H1 (cell line): ENCODE measurements at regions not wholly inside any gene's neighbourhood (a gene's known extent, or its start where the extent isn't known, plus 50 kb on each side); places are given as distances from the start of the nearest gene placed in this dataset.

Experiments
- CTCF ChIA-PET: fragments of 300-600 bp; sonication (Branson Sonifier 250); formaldehyde crosslinking; loops from one replicate; lab custom pipeline; 2021; ENCODE audit not compliant: partially characterized antibody; lab: Charles Lee
- POLR2A ChIA-PET: fragments of 300-600 bp; sonication (Branson Sonifier 250); formaldehyde crosslinking; loops from one replicate; lab custom pipeline; 2021; ENCODE audit warnings: inconsistent platforms; ENCODE audit not compliant: partially characterized antibody; lab: Charles Lee
- DNase-seq, 2 experiments: peaks; one replicate each; pipeline versions ENCODE4 v3.0.0 to v3.0.0-alpha.2; 2010 to 2022; ENCODE audit warnings: low spot score in 2 of 2, low read depth in 1 of 2, mixed read lengths in 1 of 2
- FAIRE-seq: peaks from 2 replicates; lab custom pipeline; 2011; peaks lifted over from hg19 to GRCh38; lab: Jason Lieb, UNC
- H2AFZ ChIP-seq: 2 replicates; pipeline ENCODE4 v1.8.1; 2012; ENCODE audit warnings: low read length, inconsistent platforms
- H2AK5ac ChIP-seq: 2 replicates; pipeline ENCODE4 v1.6.1; 2013; ENCODE audit warnings: low read depth, low read length
- H2BK120ac ChIP-seq: replicated peaks from 2 replicates; pipeline ENCODE3; 2013; ENCODE audit warnings: low read depth, low read length, inconsistent platforms
- H2BK12ac ChIP-seq: 2 replicates; pipeline ENCODE4 v1.6.1; 2013; ENCODE audit warnings: low read depth, low read length
- H2BK15ac ChIP-seq: 2 replicates; pipeline ENCODE4 v1.6.1; 2013; ENCODE audit warnings: low read length
- H2BK20ac ChIP-seq: 2 replicates; pipeline ENCODE4 v1.6.1; 2013; ENCODE audit warnings: low read length
- H2BK5ac ChIP-seq: 2 replicates; pipeline ENCODE4 v1.6.1; 2013; ENCODE audit warnings: low read depth, low read length
- H3K14ac ChIP-seq: 2 replicates; pipeline ENCODE4 v1.6.1; 2013; ENCODE audit warnings: inconsistent platforms; ENCODE audit not compliant: insufficient read length
- H3K18ac ChIP-seq: 2 replicates; pipeline ENCODE4 v1.6.1; 2013; ENCODE audit warnings: low read length; ENCODE audit errors: extremely low read depth
- H3K23ac ChIP-seq: 2 replicates; pipeline ENCODE4 v1.6.1; 2013; ENCODE audit warnings: inconsistent platforms; ENCODE audit not compliant: insufficient read length
- H3K23me2 ChIP-seq: 2 replicates; pipeline ENCODE4 v1.6.1; 2013; ENCODE audit warnings: low read depth, low read length
- H3K27ac ChIP-seq: 2 replicates; pipeline ENCODE4 v1.6.1; 2011; ENCODE audit warnings: low read depth, low read length, inconsistent platforms
- H3K27me3 ChIP-seq, 4 experiments: replicated peaks in 1 of 4; 1 replicate in 1 of 4; 2 replicates in 3 of 4; pipeline versions ENCODE4 v1.6.1 to v1.8.1; 2011 to 2013; ENCODE audit warnings: low read length in 3 of 4, mild to moderate bottlenecking in 3 of 4, inconsistent platforms in 2 of 4, mixed read lengths in 2 of 4, moderate library complexity in 1 of 4; ENCODE audit not compliant: control insufficient read depth in 3 of 4, insufficient read depth in 3 of 4; ENCODE audit errors: extremely low read depth in 1 of 4
- H3K36me3 ChIP-seq, 4 experiments: 2 replicates each; pipeline versions ENCODE4 v1.6.1 to v1.8.1; 2011 to 2013; ENCODE audit warnings: mild to moderate bottlenecking in 4 of 4, low read length in 3 of 4, moderate library complexity in 2 of 4, control low read depth in 1 of 4, inconsistent platforms in 1 of 4; ENCODE audit not compliant: insufficient read depth in 4 of 4, control insufficient read depth in 2 of 4
- H3K4ac ChIP-seq: replicated peaks from 2 replicates; pipeline ENCODE3; 2013; ENCODE audit warnings: low read length, low read depth, mixed read lengths, inconsistent platforms; ENCODE audit not compliant: insufficient read length
- H3K4me1 ChIP-seq, 4 experiments: replicated peaks in 1 of 4; 1 replicate in 1 of 4; 2 replicates in 3 of 4; pipeline versions ENCODE4 v1.6.1 to v1.8.1; 2011 to 2013; ENCODE audit warnings: low read length in 3 of 4, inconsistent platforms in 2 of 4, mixed read lengths in 1 of 4; ENCODE audit not compliant: insufficient read depth in 4 of 4, control insufficient read depth in 3 of 4
- H3K4me2 ChIP-seq, 2 experiments: 2 replicates each; pipeline versions ENCODE4 v1.6.1 to v1.8.1; 2011 to 2013; ENCODE audit warnings: low read depth in 2 of 2, low read length in 2 of 2, control low read depth in 1 of 2, inconsistent platforms in 1 of 2, mild to moderate bottlenecking in 1 of 2; ENCODE audit not compliant: insufficient read depth in 1 of 2
- H3K4me3 ChIP-seq, 4 experiments: fragments of 200-600, 300-600 bp in 1 of 4; sonication (generic), shearing (Covaris generic), sonication (Bioruptor Twin) in 1 of 4; 2 replicates each; pipeline versions ENCODE4 v1.5.1 to v1.8.1; 2011 to 2016; ENCODE audit warnings: low read length in 4 of 4, low read depth in 3 of 4, control low read depth in 2 of 4, inconsistent platforms in 2 of 4, mild to moderate bottlenecking in 2 of 4, mixed read lengths in 1 of 4, moderate library complexity in 1 of 4; ENCODE audit not compliant: insufficient read depth in 2 of 4; ENCODE audit errors: extremely low read depth in 1 of 4
- H3K56ac ChIP-seq: replicated peaks from 2 replicates; pipeline ENCODE3; 2013; ENCODE audit warnings: low read depth, mild to moderate bottlenecking, mixed read lengths, low read length, inconsistent platforms; ENCODE audit not compliant: insufficient read length
- H3K79me1 ChIP-seq: 2 replicates; pipeline ENCODE4 v1.6.1; 2013; ENCODE audit warnings: low read depth, low read length, control low read depth
- H3K79me2 ChIP-seq, 2 experiments: 2 replicates each; pipeline versions ENCODE4 v1.6.1 to v1.8.1; 2012 to 2013; ENCODE audit warnings: low read length in 2 of 2, mild to moderate bottlenecking in 2 of 2, inconsistent platforms in 1 of 2; ENCODE audit not compliant: insufficient read depth in 2 of 2, control insufficient read depth in 1 of 2
- H3K9ac ChIP-seq, 4 experiments: replicated peaks in 1 of 4; 1 replicate in 1 of 4; 2 replicates in 3 of 4; pipeline versions ENCODE4 v1.6.1 to v1.8.1; 2011 to 2013; ENCODE audit warnings: low read depth in 3 of 4, low read length in 3 of 4, control low read depth in 2 of 4, mild to moderate bottlenecking in 2 of 4, moderate library complexity in 2 of 4, inconsistent platforms in 1 of 4; ENCODE audit errors: extremely low read depth in 1 of 4
- H3K9me3 ChIP-seq, 2 experiments: 2 replicates each; pipeline versions ENCODE4 v1.6.1 to v1.8.1; 2012 to 2013; ENCODE audit warnings: mild to moderate bottlenecking in 2 of 2, moderate library complexity in 2 of 2, control low read depth in 1 of 2, inconsistent platforms in 1 of 2, low read depth in 1 of 2, low read length in 1 of 2, mixed read lengths in 1 of 2; ENCODE audit not compliant: insufficient read depth in 2 of 2
- H4K20me1 ChIP-seq, 2 experiments: replicated peaks in 1 of 2; 2 replicates each; pipeline versions ENCODE3 to v1.8.1; 2011 to 2013; ENCODE audit warnings: inconsistent platforms in 2 of 2, low read length in 2 of 2, mild to moderate bottlenecking in 1 of 2; ENCODE audit not compliant: insufficient read depth in 2 of 2, control insufficient read depth in 1 of 2
- H4K5ac ChIP-seq: 2 replicates; pipeline ENCODE4 v1.6.1; 2013; ENCODE audit warnings: low read length, low read depth, mixed read lengths, inconsistent platforms; ENCODE audit not compliant: insufficient read length
- H4K8ac ChIP-seq: 2 replicates; pipeline ENCODE4 v1.8.0; 2013; ENCODE audit warnings: mild to moderate bottlenecking, moderate library complexity, low read length, inconsistent platforms; ENCODE audit not compliant: insufficient read depth; ENCODE audit errors: extremely low read depth
- H4K91ac ChIP-seq: replicated peaks from 2 replicates; pipeline ENCODE3; 2013; ENCODE audit warnings: low read length, mixed read lengths, inconsistent platforms; ENCODE audit not compliant: insufficient read length
- CHD2 ChIP-seq: IDR thresholded peaks from 2 replicates; pipeline ENCODE4 v1.6.1; 2012; ENCODE audit warnings: low read length, improper control_type of control experiment
- JUND ChIP-seq: IDR thresholded peaks from 2 replicates; pipeline ENCODE4 v1.6.1; 2011; ENCODE audit warnings: mild to moderate bottlenecking, improper control_type of control experiment, low read length
- TAF1 ChIP-seq: IDR thresholded peaks from 2 replicates; pipeline ENCODE4 v1.6.1; 2011; ENCODE audit warnings: mild to moderate bottlenecking, low read depth, low read length
- USF2 ChIP-seq: IDR thresholded peaks from 2 replicates; pipeline ENCODE4 v1.6.1; 2011; ENCODE audit warnings: low read length, improper control_type of control experiment
- WGBS, 2 experiments: shearing (Covaris generic) in 1 of 2; methylation state at CpG; one replicate each; pipeline versions ENCODE4 v1.1.6 to v1.1.7; 2013 to 2015; ENCODE audit warnings: low lambda C conversion rate in 2 of 2, mixed read lengths in 2 of 2, inconsistent platforms in 1 of 2, low coverage in 1 of 2, missing lambda C conversion rate in 1 of 2; ENCODE audit not compliant: insufficient replicate concordance in 2 of 2, insufficient coverage in 1 of 2, insufficient read length in 1 of 2; ENCODE audit errors: extremely low coverage in 1 of 2, missing lambda C conversion rate in 1 of 2; 5-methylcytosine and 5-hydroxymethylcytosine counted together

- H2AFZ ChIP-seq = no peak overlapping the region
- H3K14ac ChIP-seq = no peak overlapping the region
- 89% methylated on average over 2 of the region's 2 CpGs; no CpG with 5 or more reads in 1 of the 2 experiments for WGBS, 2 experiments
- no peak overlapping the region for H4K5ac ChIP-seq
- no peak overlapping the region for H4K91ac ChIP-seq
- H3K27ac ChIP-seq = no peak overlapping the region
- H2BK5ac ChIP-seq = no peak overlapping the region
- H2BK120ac ChIP-seq = no peak overlapping the region
- H3K23me2 ChIP-seq = no peaks in the 10 kb centered on the region
- no peaks in the 10 kb centered on the region for H3K79me2 ChIP-seq
- H3K23ac ChIP-seq = no peak overlapping the region
- peaks cover 0 to 3% of the 10 kb centered on the region in 2 experiments for H4K20me1 ChIP-seq
- H2BK15ac ChIP-seq = no peak overlapping the region
- no peak overlapping the region for H3K56ac ChIP-seq
- no peak overlapping the region for H2BK20ac ChIP-seq
- no peaks in the 10 kb centered on the region for H3K9me3 ChIP-seq
- ChIA-PET POLR2A (no interaction called here), CTCF (no interaction called here)
- no peaks in the 10 kb centered on the region for H3K36me3 ChIP-seq
- no peaks in the 10 kb centered on the region for H3K4me1 ChIP-seq
- no peak overlapping the region for H3K4me2 ChIP-seq
- peaks cover 2 to 6% (median 3%) of the 10 kb centered on the region in 4 experiments; a peak in 4 of 7 replicates for H3K27me3 ChIP-seq
- H2AK5ac ChIP-seq = no peak overlapping the region
- no peak overlapping the region for H3K18ac ChIP-seq
- no peak for TF ChIP-seq CHD2
- no peak for TF ChIP-seq USF2
- no peak for TF ChIP-seq TAF1
- no peak for TF ChIP-seq JUND
- no peak overlapping the region for H4K8ac ChIP-seq
- no peak overlapping the region for H3K9ac ChIP-seq
- H2BK12ac ChIP-seq = no peak overlapping the region
- no peak overlapping the region for H3K4me3 ChIP-seq
- H3K4ac ChIP-seq = no peak overlapping the region
- FAIRE-seq = no peak
- no peak for DNase-seq
- no peaks in the 10 kb centered on the region for H3K79me1 ChIP-seq
Measured at GRCh38 chr2:183671233-183671632, 547.0 kb downstream of the NUP35 start.
